Karpas-422 (cell line): ENCODE measurements at regions not wholly inside any gene's neighbourhood (a gene's known extent, or its start where the extent isn't known, plus 50 kb on each side); places are given as distances from the start of the nearest gene placed in this dataset.

Source experiments
- DNase-seq: peaks from one replicate; pipeline ENCODE4 v3.0.0-alpha.2; 2015
- H2AFZ ChIP-seq: fragments of 200-600 bp; sonication (generic); 2 replicates; pipeline ENCODE4 v1.6.1; 2014; ENCODE audit warnings: antibody characterized with exemption, low read length, mixed read lengths
- H3K27ac ChIP-seq: fragments of 200-600 bp; sonication (generic); 2 replicates; pipeline ENCODE4 v1.5.1; 2014; ENCODE audit warnings: mild to moderate bottlenecking, low read length, moderate library complexity
- H3K27me3 ChIP-seq: fragments of 200-600 bp; sonication (generic); 2 replicates; pipeline ENCODE4 v1.6.1; 2014; ENCODE audit warnings: low read length, mixed read lengths
- H3K36me3 ChIP-seq: fragments of 200-600 bp; sonication (generic); 2 replicates; pipeline ENCODE4 v1.6.1; 2014; ENCODE audit warnings: low read length, mixed read lengths; ENCODE audit not compliant: insufficient read depth
- H3K4me1 ChIP-seq: fragments of 200-600 bp; sonication (generic); 2 replicates; pipeline ENCODE4 v1.6.1; 2014; ENCODE audit warnings: mild to moderate bottlenecking, low read length, mixed read lengths
- H3K4me2 ChIP-seq: fragments of 200-600 bp; sonication (generic); 2 replicates; pipeline ENCODE4 v1.6.1; 2014; ENCODE audit warnings: low read length, low read depth, mild to moderate bottlenecking; ENCODE audit not compliant: poor library complexity, severe bottlenecking
- H3K4me3 ChIP-seq: fragments of 200-600 bp; sonication (generic); 2 replicates; pipeline ENCODE4 v1.5.1; 2014; ENCODE audit warnings: mild to moderate bottlenecking, antibody characterized with exemption, low read length, mixed read lengths
- H3K79me2 ChIP-seq: fragments of 200-600 bp; sonication (generic); 2 replicates; pipeline ENCODE4 v1.6.1; 2014; ENCODE audit warnings: mild to moderate bottlenecking, low read length, mixed read lengths
- H3K9ac ChIP-seq: fragments of 200-600 bp; sonication (generic); 2 replicates; pipeline ENCODE4 v1.6.0; 2014; ENCODE audit warnings: low read length
- H3K9me2 ChIP-seq: fragments of 200-600 bp; sonication (generic), shearing (Covaris generic); replicated peaks from 2 replicates; pipeline ENCODE4 v1.6.0; 2014; ENCODE audit warnings: mild to moderate bottlenecking, low read length, moderate library complexity; ENCODE audit not compliant: insufficient read depth
- H3K9me3 ChIP-seq: fragments of 300-700, 200-600 bp; sonication (generic); 2 replicates; pipeline ENCODE4 v1.6.1; 2014; ENCODE audit warnings: low read length, mixed read lengths
- H4K20me1 ChIP-seq: fragments of 200-600 bp; sonication (generic); 2 replicates; pipeline ENCODE4 v1.6.1; 2014; ENCODE audit warnings: mild to moderate bottlenecking, antibody characterized with exemption, low read length, low read depth; ENCODE audit not compliant: insufficient read depth

- no peaks in the 10 kb centered on the region for H3K27me3 ChIP-seq
- H4K20me1 ChIP-seq, result no peaks in the 10 kb centered on the region
- H3K4me1 ChIP-seq, result peaks cover 13% of the 10 kb centered on the region
- H3K4me3 ChIP-seq, result no peak overlapping the region
- H3K9me2 ChIP-seq, result no peaks in the 10 kb centered on the region
- no peak overlapping the region for H3K4me2 ChIP-seq
- H2AFZ ChIP-seq, result no peak overlapping the region
- no peak overlapping the region for H3K27ac ChIP-seq
- no peak for DNase-seq
- H3K9ac ChIP-seq, result no peak overlapping the region
- H3K9me3 ChIP-seq, result no peaks in the 10 kb centered on the region
- no peaks in the 10 kb centered on the region for H3K79me2 ChIP-seq
- H3K36me3 ChIP-seq, result no peaks in the 10 kb centered on the region
These were observed 1239.2 kb downstream of the ROBO2 start for GRCh38 chr3:78279091-78279490.

- Histone ChIP-seq H3K36me3 (no peaks in the 10 kb centered on the region), H3K9me3 (no peaks in the 10 kb centered on the region), H4K20me1 (no peaks in the 10 kb centered on the region), H3K27ac (no peak overlapping the region), H3K27me3 (no peaks in the 10 kb centered on the region), H3K9me2 (no peaks in the 10 kb centered on the region), H3K79me2 (no peaks in the 10 kb centered on the region), H3K9ac (no peak overlapping the region), H2AFZ (no peak overlapping the region), H3K4me3 (no peak overlapping the region), H3K4me1 (peaks cover 13% of the 10 kb centered on the region), H3K4me2 (no peak overlapping the region)
- no peak for DNase-seq
These were observed 1241.5 kb downstream of the ROBO2 start for GRCh38 chr3:78281381-78281780.

GRCh38 chr3:78283994-78284393 is 1244.1 kb downstream of the ROBO2 start:
- Histone ChIP-seq H3K4me1 (no peaks in the 10 kb centered on the region; the same call in 1 of the 2 replicates), H3K36me3 (no peaks in the 10 kb centered on the region), H3K27ac (no peak overlapping the region), H2AFZ (no peak overlapping the region), H4K20me1 (no peaks in the 10 kb centered on the region), H3K4me3 (no peak overlapping the region), H3K4me2 (no peak overlapping the region), H3K27me3 (no peaks in the 10 kb centered on the region), H3K9me3 (no peaks in the 10 kb centered on the region), H3K9ac (no peak overlapping the region), H3K79me2 (no peaks in the 10 kb centered on the region), H3K9me2 (no peaks in the 10 kb centered on the region)
- no peak for DNase-seq

- Histone ChIP-seq H3K27me3 (no peaks in the 10 kb centered on the region), H3K9me2 (no peaks in the 10 kb centered on the region), H3K27ac (no peak overlapping the region), H3K4me3 (no peak overlapping the region), H3K36me3 (no peaks in the 10 kb centered on the region), H3K4me2 (no peak overlapping the region), H3K9ac (no peak overlapping the region), H3K9me3 (no peaks in the 10 kb centered on the region), H3K4me1 (no peaks in the 10 kb centered on the region), H3K79me2 (no peaks in the 10 kb centered on the region), H2AFZ (no peak overlapping the region), H4K20me1 (no peaks in the 10 kb centered on the region)
- DNase-seq, result no peak
These were observed 1245.3 kb downstream of the ROBO2 start for GRCh38 chr3:78285032-78285728.

GRCh38 chr3:78287085-78287484 is 1247.2 kb downstream of the ROBO2 start:
- H3K27me3 ChIP-seq, result no peaks in the 10 kb centered on the region
- no peaks in the 10 kb centered on the region for H3K9me3 ChIP-seq
- H3K27ac ChIP-seq, result no peak overlapping the region
- H3K79me2 ChIP-seq, result no peaks in the 10 kb centered on the region
- no peak overlapping the region for H3K9ac ChIP-seq
- no peaks in the 10 kb centered on the region for H4K20me1 ChIP-seq
- H3K36me3 ChIP-seq, result no peaks in the 10 kb centered on the region
- H2AFZ ChIP-seq, result no peak overlapping the region
- H3K4me1 ChIP-seq, result no peaks in the 10 kb centered on the region
- H3K9me2 ChIP-seq, result no peaks in the 10 kb centered on the region
- no peak for DNase-seq
- H3K4me2 ChIP-seq, result no peak overlapping the region
- H3K4me3 ChIP-seq, result no peak overlapping the region

GRCh38 chr3:78293284-78293683 is 1253.4 kb downstream of the ROBO2 start:
- no peak overlapping the region for H3K27ac ChIP-seq
- no peaks in the 10 kb centered on the region for H3K9me3 ChIP-seq
- H4K20me1 ChIP-seq, result no peaks in the 10 kb centered on the region
- H3K9me2 ChIP-seq, result no peaks in the 10 kb centered on the region
- H3K36me3 ChIP-seq, result no peaks in the 10 kb centered on the region
- H2AFZ ChIP-seq, result no peak overlapping the region
- DNase-seq, result no peak
- no peak overlapping the region for H3K4me3 ChIP-seq
- no peak overlapping the region for H3K9ac ChIP-seq
- H3K79me2 ChIP-seq, result no peaks in the 10 kb centered on the region
- no peaks in the 10 kb centered on the region; the same call in 1 of the 2 replicates for H3K27me3 ChIP-seq
- H3K4me2 ChIP-seq, result no peak overlapping the region
- no peaks in the 10 kb centered on the region for H3K4me1 ChIP-seq

- no peak for DNase-seq
- Histone ChIP-seq H4K20me1 (no peaks in the 10 kb centered on the region), H3K4me2 (no peak overlapping the region), H3K4me3 (no peak overlapping the region), H3K9ac (no peak overlapping the region), H3K27ac (no peak overlapping the region), H3K36me3 (no peaks in the 10 kb centered on the region; the same call in 1 of the 2 replicates), H3K4me1 (no peaks in the 10 kb centered on the region), H2AFZ (no peak overlapping the region), H3K9me3 (no peaks in the 10 kb centered on the region), H3K27me3 (0 out of 2 replicates have a peak, but pooled peaks cover 2% of the 10 kb centered on the region), H3K9me2 (no peaks in the 10 kb centered on the region), H3K79me2 (no peaks in the 10 kb centered on the region)
These were observed 1264.2 kb downstream of the ROBO2 start for GRCh38 chr3:78304115-78304514.

GRCh38 chr3:78312851-78313250 is 1273.0 kb downstream of the ROBO2 start:
- Histone ChIP-seq H3K36me3 (no peaks in the 10 kb centered on the region), H3K4me1 (no peaks in the 10 kb centered on the region), H2AFZ (no peak overlapping the region), H3K27ac (no peak overlapping the region), H3K9me2 (no peaks in the 10 kb centered on the region), H3K9ac (no peak overlapping the region), H3K4me3 (no peak overlapping the region), H3K4me2 (no peak overlapping the region), H3K9me3 (no peaks in the 10 kb centered on the region), H3K27me3 (no peaks in the 10 kb centered on the region), H3K79me2 (no peaks in the 10 kb centered on the region), H4K20me1 (no peaks in the 10 kb centered on the region)
- no peak for DNase-seq
